OCI-LY1 (cell line): ENCODE measurements at regions not wholly inside any gene's neighbourhood (a gene's known extent, or its start where the extent isn't known, plus 50 kb on each side); places are given as distances from the start of the nearest gene placed in this dataset.

ENCODE experiments used
- H2AFZ ChIP-seq: fragments of 200-600 bp; sonication (generic), shearing (Covaris generic); 2 replicates; pipeline ENCODE4 v1.6.0; 2014; ENCODE audit warnings: antibody characterized with exemption, mild to moderate bottlenecking, low read length
- H3F3A ChIP-seq: fragments of 200-600 bp; sonication (generic), shearing (Covaris generic); 2 replicates; pipeline ENCODE4 v1.6.0; 2014; ENCODE audit warnings: mild to moderate bottlenecking, antibody characterized with exemption, low read length, moderate library complexity; ENCODE audit not compliant: insufficient read depth
- H3K27ac ChIP-seq: fragments of 200-600 bp; sonication (generic); 2 replicates; pipeline ENCODE4 v1.5.1; 2014; ENCODE audit warnings: low read length, mixed run types, mild to moderate bottlenecking, low read depth; ENCODE audit not compliant: poor library complexity, severe bottlenecking
- H3K27me3 ChIP-seq: fragments of 200-600 bp; sonication (generic); 2 replicates; pipeline ENCODE4 v1.6.0; 2014; ENCODE audit warnings: antibody characterized with exemption, mild to moderate bottlenecking, low read length, moderate library complexity; ENCODE audit not compliant: insufficient read depth
- H3K36me3 ChIP-seq: fragments of 200-600 bp; sonication (generic); 2 replicates; pipeline ENCODE4 v1.6.1; 2014; ENCODE audit warnings: mild to moderate bottlenecking, antibody characterized with exemption, low read length, moderate library complexity, mixed read lengths; ENCODE audit not compliant: insufficient read depth
- H3K4me1 ChIP-seq: fragments of 200-600 bp; sonication (generic); 2 replicates; pipeline ENCODE4 v1.5.1; 2014; ENCODE audit warnings: mild to moderate bottlenecking, low read length, moderate library complexity; ENCODE audit not compliant: insufficient read depth, severe bottlenecking
- H3K4me2 ChIP-seq: fragments of 200-600 bp; sonication (generic), shearing (Covaris generic); 2 replicates; pipeline ENCODE4 v1.6.1; 2014; ENCODE audit warnings: low read length
- H3K4me3 ChIP-seq: fragments of 200-600 bp; sonication (generic); 2 replicates; pipeline ENCODE4 v1.5.1; 2014; ENCODE audit warnings: low read length, low read depth, mild to moderate bottlenecking, mixed read lengths; ENCODE audit not compliant: poor library complexity, severe bottlenecking
- H3K79me2 ChIP-seq: fragments of 200-600 bp; shearing (Covaris generic); 2 replicates; pipeline ENCODE4 v1.6.1; 2016; ENCODE audit warnings: mixed run types, low read length, mixed read lengths; ENCODE audit not compliant: insufficient read depth
- H3K9ac ChIP-seq: fragments of 200-600 bp; sonication (generic), shearing (Covaris generic); 2 replicates; pipeline ENCODE4 v1.6.1; 2014; ENCODE audit warnings: mild to moderate bottlenecking, low read length, mixed read lengths
- H3K9me2 ChIP-seq: fragments of 200-600 bp; sonication (generic), shearing (Covaris generic); 2 replicates; pipeline ENCODE4 v1.6.1; 2014; ENCODE audit warnings: low read depth, mild to moderate bottlenecking, low read length, mixed read lengths
- H3K9me3 ChIP-seq: fragments of 200-600 bp; shearing (Covaris generic); 2 replicates; pipeline ENCODE4 v1.6.1; 2014; ENCODE audit warnings: low read length, mixed read lengths
- H4K20me1 ChIP-seq: fragments of 200-600 bp; sonication (generic), shearing (Covaris generic); 2 replicates; pipeline ENCODE4 v1.6.0; 2016; ENCODE audit warnings: mild to moderate bottlenecking, low read length; ENCODE audit not compliant: insufficient read depth
- EZH2 ChIP-seq: fragments of 200-600 bp; sonication (generic), shearing (Covaris generic); IDR thresholded peaks from 2 replicates; pipeline ENCODE4 v1.8.0; 2017; ENCODE audit warnings: borderline replicate concordance, mixed run types, mild to moderate bottlenecking, antibody characterized with exemption, low read length, moderate library complexity, mixed read lengths
- TF ChIP-seq, protein P1 (sequence below): fragments of 200-600 bp; sonication (generic), shearing (Covaris generic); IDR thresholded peaks from 2 replicates; pipeline ENCODE4 v1.5.1; 2017; ENCODE audit warnings: mild to moderate bottlenecking, antibody characterized with exemption, low read length, moderate library complexity, mixed read lengths

- H3F3A ChIP-seq, result no peaks in the 10 kb centered on the region
- H4K20me1 ChIP-seq, result no peaks in the 10 kb centered on the region
- H3K9me2 ChIP-seq, result no peaks in the 10 kb centered on the region
- H3K4me1 ChIP-seq, result no peaks in the 10 kb centered on the region
- no peak overlapping the region for H3K4me3 ChIP-seq
- H3K9ac ChIP-seq, result no peak overlapping the region
- no peaks in the 10 kb centered on the region for H3K79me2 ChIP-seq
- TF ChIP-seq, protein P1, sequence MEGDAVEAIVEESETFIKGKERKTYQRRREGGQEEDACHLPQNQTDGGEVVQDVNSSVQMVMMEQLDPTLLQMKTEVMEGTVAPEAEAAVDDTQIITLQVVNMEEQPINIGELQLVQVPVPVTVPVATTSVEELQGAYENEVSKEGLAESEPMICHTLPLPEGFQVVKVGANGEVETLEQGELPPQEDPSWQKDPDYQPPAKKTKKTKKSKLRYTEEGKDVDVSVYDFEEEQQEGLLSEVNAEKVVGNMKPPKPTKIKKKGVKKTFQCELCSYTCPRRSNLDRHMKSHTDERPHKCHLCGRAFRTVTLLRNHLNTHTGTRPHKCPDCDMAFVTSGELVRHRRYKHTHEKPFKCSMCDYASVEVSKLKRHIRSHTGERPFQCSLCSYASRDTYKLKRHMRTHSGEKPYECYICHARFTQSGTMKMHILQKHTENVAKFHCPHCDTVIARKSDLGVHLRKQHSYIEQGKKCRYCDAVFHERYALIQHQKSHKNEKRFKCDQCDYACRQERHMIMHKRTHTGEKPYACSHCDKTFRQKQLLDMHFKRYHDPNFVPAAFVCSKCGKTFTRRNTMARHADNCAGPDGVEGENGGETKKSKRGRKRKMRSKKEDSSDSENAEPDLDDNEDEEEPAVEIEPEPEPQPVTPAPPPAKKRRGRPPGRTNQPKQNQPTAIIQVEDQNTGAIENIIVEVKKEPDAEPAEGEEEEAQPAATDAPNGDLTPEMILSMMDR, result no peak
- TF ChIP-seq EZH2, result no peak
- no peaks in the 10 kb centered on the region for H3K9me3 ChIP-seq
- no peak overlapping the region for H3K27ac ChIP-seq
- no peaks in the 10 kb centered on the region for H3K27me3 ChIP-seq
- H3K36me3 ChIP-seq, result no peaks in the 10 kb centered on the region
- H2AFZ ChIP-seq, result no peak overlapping the region
- H3K4me2 ChIP-seq, result no peak overlapping the region
Observed at GRCh38 chr7:94741179-94741578, 85.2 kb upstream of the SGCE start.

DNA sequence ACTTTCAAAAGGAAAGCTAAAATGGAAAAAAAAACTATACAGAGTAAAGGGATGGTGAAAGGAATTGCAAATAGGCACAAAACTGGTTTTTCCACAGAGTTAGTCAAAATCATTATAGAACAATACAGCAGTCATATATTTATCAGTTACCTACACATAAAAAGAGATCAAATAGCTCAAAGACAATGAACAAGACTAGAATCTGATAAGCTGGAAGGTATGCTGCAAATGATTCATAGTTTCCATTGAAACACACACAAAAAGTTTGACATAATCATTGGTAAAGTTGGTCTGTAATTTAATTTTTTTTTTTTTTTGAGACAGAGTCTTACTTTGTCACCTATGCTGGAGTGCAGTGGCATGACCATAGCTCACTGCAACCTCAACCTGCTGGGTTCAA lies 92.4 kb upstream of the SGCE start:
- H3K36me3 ChIP-seq, result no peaks in the 10 kb centered on the region
- H3K4me2 ChIP-seq, result no peak overlapping the region
- H3K9ac ChIP-seq, result no peak overlapping the region
- TF ChIP-seq EZH2, result no peak
- TF ChIP-seq, protein P1, result no peak
- no peak overlapping the region for H3K27ac ChIP-seq
- H3K79me2 ChIP-seq, result no peaks in the 10 kb centered on the region
- no peaks in the 10 kb centered on the region for H3K9me2 ChIP-seq
- H3K4me3 ChIP-seq, result no peak overlapping the region
- no peaks in the 10 kb centered on the region for H3K9me3 ChIP-seq
- H3K27me3 ChIP-seq, result no peaks in the 10 kb centered on the region
- no peaks in the 10 kb centered on the region for H3K4me1 ChIP-seq
- no peaks in the 10 kb centered on the region for H4K20me1 ChIP-seq
- no peaks in the 10 kb centered on the region for H3F3A ChIP-seq
- no peak overlapping the region for H2AFZ ChIP-seq

GRCh38 chr7:94760446-94761100 lies 104.6 kb upstream of the SGCE start:
- no peak overlapping the region for H3K4me3 ChIP-seq
- no peak overlapping the region for H3K4me2 ChIP-seq
- H3K4me1 ChIP-seq, result no peaks in the 10 kb centered on the region
- H4K20me1 ChIP-seq, result no peaks in the 10 kb centered on the region
- no peaks in the 10 kb centered on the region for H3F3A ChIP-seq
- H2AFZ ChIP-seq, result no peak overlapping the region
- TF ChIP-seq EZH2, result no peak
- TF ChIP-seq, protein P1, result no peak
- H3K27me3 ChIP-seq, result no peaks in the 10 kb centered on the region
- no peak overlapping the region for H3K27ac ChIP-seq
- H3K9me3 ChIP-seq, result no peaks in the 10 kb centered on the region
- no peak overlapping the region for H3K9ac ChIP-seq
- no peaks in the 10 kb centered on the region for H3K9me2 ChIP-seq
- H3K36me3 ChIP-seq, result no peaks in the 10 kb centered on the region
- no peaks in the 10 kb centered on the region for H3K79me2 ChIP-seq
